ENCODE measurements at regions not wholly inside any gene's neighbourhood (a gene's known extent, or its start where the extent isn't known, plus 50 kb on each side); places are given as distances from the start of the nearest gene placed in this dataset.

DNA sequence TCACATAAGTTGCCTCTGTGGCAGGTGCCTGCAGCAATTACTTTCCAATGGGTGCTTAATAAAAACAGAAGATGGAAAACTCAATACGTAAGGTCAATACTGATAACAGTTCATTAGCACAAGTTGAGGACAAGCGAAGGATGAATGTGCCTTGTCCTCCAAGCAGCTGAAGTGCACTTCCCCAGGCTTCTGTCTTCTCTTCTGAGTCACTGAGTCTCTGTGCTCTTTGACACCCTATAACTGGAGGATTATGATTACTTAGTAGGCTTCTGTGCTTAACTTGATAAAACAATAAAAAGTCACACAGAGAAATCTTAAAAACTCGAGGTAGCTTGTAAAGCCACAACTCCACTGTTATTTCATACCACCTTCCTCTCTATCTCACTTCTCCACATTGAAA is 216.6 kb upstream of the ADCY2 start:
- TF ChIP-seq, protein P1, sequence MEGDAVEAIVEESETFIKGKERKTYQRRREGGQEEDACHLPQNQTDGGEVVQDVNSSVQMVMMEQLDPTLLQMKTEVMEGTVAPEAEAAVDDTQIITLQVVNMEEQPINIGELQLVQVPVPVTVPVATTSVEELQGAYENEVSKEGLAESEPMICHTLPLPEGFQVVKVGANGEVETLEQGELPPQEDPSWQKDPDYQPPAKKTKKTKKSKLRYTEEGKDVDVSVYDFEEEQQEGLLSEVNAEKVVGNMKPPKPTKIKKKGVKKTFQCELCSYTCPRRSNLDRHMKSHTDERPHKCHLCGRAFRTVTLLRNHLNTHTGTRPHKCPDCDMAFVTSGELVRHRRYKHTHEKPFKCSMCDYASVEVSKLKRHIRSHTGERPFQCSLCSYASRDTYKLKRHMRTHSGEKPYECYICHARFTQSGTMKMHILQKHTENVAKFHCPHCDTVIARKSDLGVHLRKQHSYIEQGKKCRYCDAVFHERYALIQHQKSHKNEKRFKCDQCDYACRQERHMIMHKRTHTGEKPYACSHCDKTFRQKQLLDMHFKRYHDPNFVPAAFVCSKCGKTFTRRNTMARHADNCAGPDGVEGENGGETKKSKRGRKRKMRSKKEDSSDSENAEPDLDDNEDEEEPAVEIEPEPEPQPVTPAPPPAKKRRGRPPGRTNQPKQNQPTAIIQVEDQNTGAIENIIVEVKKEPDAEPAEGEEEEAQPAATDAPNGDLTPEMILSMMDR (IDR thresholded peaks at IDR 0.05): no peak
- TF ChIP-seq POLR2A (IDR thresholded peaks at IDR 0.05) (no peak), EP300 (IDR thresholded peaks at IDR 0.05) (no peak), POLR2AphosphoS5 (IDR thresholded peaks at IDR 0.05) (no peak)

Data from upper lobe of left lung (tissue), 4 donors.